ENCODE measurements at regions not wholly inside any gene's neighbourhood (a gene's known extent, or its start where the extent isn't known, plus 50 kb on each side); places are given as distances from the start of the nearest gene placed in this dataset.

- Histone ChIP-seq H3K4me3 (ENCODE audit: low read depth in 1 of 2, low read length in 2 of 2) (no peak overlapping the region), H3K9ac (ENCODE audit: low read depth in 1 of 2, low read length in 2 of 2) (no peak overlapping the region), H3K36me3 (ENCODE audit: control insufficient read depth in 1 of 2, insufficient read depth in 2 of 2, low read length in 2 of 2) (no peaks in the 10 kb centered on the region), H3K27me3 (ENCODE audit: control insufficient read depth in 1 of 2, insufficient read depth in 2 of 2, low read length in 2 of 2) (no peaks in the 10 kb centered on the region), H3K27ac (ENCODE audit: low read depth, low read length) (no peak overlapping the region), H3K9me3 (ENCODE audit: control insufficient read depth in 1 of 2, low read length in 2 of 2) (no peaks in the 10 kb centered on the region), H3K4me1 (ENCODE audit: control insufficient read depth in 1 of 2, insufficient read depth in 2 of 2, low read length in 2 of 2) (peaks cover 12 to 21% of the 10 kb centered on the region in 2 donors)
Measured at GRCh38 chr1:38257374-38257773, 210.8 kb upstream of the POU3F1 start.

- no peak overlapping the region for H3K9ac ChIP-seq (ENCODE audit: low read depth in 1 of 2, low read length in 2 of 2)
- no peaks in the 10 kb centered on the region for H3K9me3 ChIP-seq (ENCODE audit: control insufficient read depth in 1 of 2, low read length in 2 of 2)
- no peaks in the 10 kb centered on the region for H3K27me3 ChIP-seq (ENCODE audit: control insufficient read depth in 1 of 2, insufficient read depth in 2 of 2, low read length in 2 of 2)
- peaks cover 12 to 17% of the 10 kb centered on the region in 2 donors for H3K4me1 ChIP-seq (ENCODE audit: control insufficient read depth in 1 of 2, insufficient read depth in 2 of 2, low read length in 2 of 2)
- no peak overlapping the region for H3K27ac ChIP-seq (ENCODE audit: low read depth, low read length)
- H3K36me3 ChIP-seq (ENCODE audit: control insufficient read depth in 1 of 2, insufficient read depth in 2 of 2, low read length in 2 of 2): no peaks in the 10 kb centered on the region
- no peak overlapping the region for H3K4me3 ChIP-seq (ENCODE audit: low read depth in 1 of 2, low read length in 2 of 2)
Measured at GRCh38 chr1:38256072-38256471, 209.5 kb upstream of the POU3F1 start.

- H3K9me3 ChIP-seq (ENCODE audit: control insufficient read depth in 1 of 2, low read length in 2 of 2): no peaks in the 10 kb centered on the region
- no peaks in the 10 kb centered on the region for H3K4me1 ChIP-seq (ENCODE audit: control insufficient read depth in 1 of 2, insufficient read depth in 2 of 2, low read length in 2 of 2)
- no peak overlapping the region for H3K27ac ChIP-seq (ENCODE audit: low read depth, low read length)
- no peaks in the 10 kb centered on the region for H3K36me3 ChIP-seq (ENCODE audit: control insufficient read depth in 1 of 2, insufficient read depth in 2 of 2, low read length in 2 of 2)
- H3K4me3 ChIP-seq (ENCODE audit: low read depth in 1 of 2, low read length in 2 of 2): no peak overlapping the region
- H3K9ac ChIP-seq (ENCODE audit: low read depth in 1 of 2, low read length in 2 of 2): no peak overlapping the region
- H3K27me3 ChIP-seq (ENCODE audit: control insufficient read depth in 1 of 2, insufficient read depth in 2 of 2, low read length in 2 of 2): no peaks in the 10 kb centered on the region
Measured at GRCh38 chr1:38253314-38253713, 206.7 kb upstream of the POU3F1 start.

- H3K27ac ChIP-seq (ENCODE audit: low read depth, low read length): no peak overlapping the region
- no peak overlapping the region for H3K9ac ChIP-seq (ENCODE audit: low read depth in 1 of 2, low read length in 2 of 2)
- peaks cover 16 to 22% of the 10 kb centered on the region in 2 donors for H3K4me1 ChIP-seq (ENCODE audit: control insufficient read depth in 1 of 2, insufficient read depth in 2 of 2, low read length in 2 of 2)
- no peaks in the 10 kb centered on the region for H3K27me3 ChIP-seq (ENCODE audit: control insufficient read depth in 1 of 2, insufficient read depth in 2 of 2, low read length in 2 of 2)
- H3K9me3 ChIP-seq (ENCODE audit: control insufficient read depth in 1 of 2, low read length in 2 of 2): no peaks in the 10 kb centered on the region
- H3K36me3 ChIP-seq (ENCODE audit: control insufficient read depth in 1 of 2, insufficient read depth in 2 of 2, low read length in 2 of 2): no peaks in the 10 kb centered on the region
- H3K4me3 ChIP-seq (ENCODE audit: low read depth in 1 of 2, low read length in 2 of 2): no peak overlapping the region
Measured at GRCh38 chr1:38250356-38250755, 203.8 kb upstream of the POU3F1 start.

GRCh38 chr1:38249001-38249400 is 202.4 kb upstream of the POU3F1 start:
- Histone ChIP-seq H3K4me3 (ENCODE audit: low read depth in 1 of 2, low read length in 2 of 2) (no peak overlapping the region), H3K36me3 (ENCODE audit: control insufficient read depth in 1 of 2, insufficient read depth in 2 of 2, low read length in 2 of 2) (no peaks in the 10 kb centered on the region), H3K9me3 (ENCODE audit: control insufficient read depth in 1 of 2, low read length in 2 of 2) (no peaks in the 10 kb centered on the region), H3K4me1 (ENCODE audit: control insufficient read depth in 1 of 2, insufficient read depth in 2 of 2, low read length in 2 of 2) (peaks cover 16 to 22% of the 10 kb centered on the region in 2 donors), H3K9ac (ENCODE audit: low read depth in 1 of 2, low read length in 2 of 2) (no peak overlapping the region), H3K27me3 (ENCODE audit: control insufficient read depth in 1 of 2, insufficient read depth in 2 of 2, low read length in 2 of 2) (no peaks in the 10 kb centered on the region), H3K27ac (ENCODE audit: low read depth, low read length) (no peak overlapping the region)

GRCh38 chr1:38246955-38247952 is 200.7 kb upstream of the POU3F1 start:
- Histone ChIP-seq H3K27ac (ENCODE audit: low read depth, low read length) (no peak overlapping the region), H3K9ac (ENCODE audit: low read depth in 1 of 2, low read length in 2 of 2) (no peak overlapping the region), H3K9me3 (ENCODE audit: control insufficient read depth in 1 of 2, low read length in 2 of 2) (no peaks in the 10 kb centered on the region), H3K36me3 (ENCODE audit: control insufficient read depth in 1 of 2, insufficient read depth in 2 of 2, low read length in 2 of 2) (no peaks in the 10 kb centered on the region), H3K4me1 (ENCODE audit: control insufficient read depth in 1 of 2, insufficient read depth in 2 of 2, low read length in 2 of 2) (peaks cover 22 to 32% of the 10 kb centered on the region in 2 donors), H3K4me3 (ENCODE audit: low read depth in 1 of 2, low read length in 2 of 2) (peak overlapping the region in 1 of 2 donors; percentile 34), H3K27me3 (ENCODE audit: control insufficient read depth in 1 of 2, insufficient read depth in 2 of 2, low read length in 2 of 2) (no peaks in the 10 kb centered on the region)

- Histone ChIP-seq H3K9ac (ENCODE audit: low read depth in 1 of 2, low read length in 2 of 2) (no peak overlapping the region), H3K27me3 (ENCODE audit: control insufficient read depth in 1 of 2, insufficient read depth in 2 of 2, low read length in 2 of 2) (no peaks in the 10 kb centered on the region), H3K9me3 (ENCODE audit: control insufficient read depth in 1 of 2, low read length in 2 of 2) (no peaks in the 10 kb centered on the region), H3K27ac (ENCODE audit: low read depth, low read length) (no peak overlapping the region), H3K4me3 (ENCODE audit: low read depth in 1 of 2, low read length in 2 of 2) (no peak overlapping the region), H3K36me3 (ENCODE audit: control insufficient read depth in 1 of 2, insufficient read depth in 2 of 2, low read length in 2 of 2) (no peaks in the 10 kb centered on the region), H3K4me1 (ENCODE audit: control insufficient read depth in 1 of 2, insufficient read depth in 2 of 2, low read length in 2 of 2) (peaks cover 22 to 32% of the 10 kb centered on the region in 2 donors)
Measured at GRCh38 chr1:38244218-38244845, 197.7 kb upstream of the POU3F1 start.

- H3K27ac ChIP-seq (ENCODE audit: low read depth, low read length): no peak overlapping the region
- no peak overlapping the region for H3K4me3 ChIP-seq (ENCODE audit: low read depth in 1 of 2, low read length in 2 of 2)
- no peaks in the 10 kb centered on the region for H3K9me3 ChIP-seq (ENCODE audit: control insufficient read depth in 1 of 2, low read length in 2 of 2)
- no peak overlapping the region for H3K9ac ChIP-seq (ENCODE audit: low read depth in 1 of 2, low read length in 2 of 2)
- no peaks in the 10 kb centered on the region for H3K36me3 ChIP-seq (ENCODE audit: control insufficient read depth in 1 of 2, insufficient read depth in 2 of 2, low read length in 2 of 2)
- H3K4me1 ChIP-seq (ENCODE audit: control insufficient read depth in 1 of 2, insufficient read depth in 2 of 2, low read length in 2 of 2): peaks cover 22 to 32% of the 10 kb centered on the region in 2 donors
- no peaks in the 10 kb centered on the region for H3K27me3 ChIP-seq (ENCODE audit: control insufficient read depth in 1 of 2, insufficient read depth in 2 of 2, low read length in 2 of 2)
Measured at GRCh38 chr1:38243106-38243505, 196.5 kb upstream of the POU3F1 start.

GRCh38 chr1:38242506-38242905 is 195.9 kb upstream of the POU3F1 start:
- Histone ChIP-seq H3K9ac (ENCODE audit: low read depth in 1 of 2, low read length in 2 of 2) (no peak overlapping the region), H3K27ac (ENCODE audit: low read depth, low read length) (no peak overlapping the region), H3K9me3 (ENCODE audit: control insufficient read depth in 1 of 2, low read length in 2 of 2) (no peaks in the 10 kb centered on the region), H3K27me3 (ENCODE audit: control insufficient read depth in 1 of 2, insufficient read depth in 2 of 2, low read length in 2 of 2) (no peaks in the 10 kb centered on the region), H3K4me3 (ENCODE audit: low read depth in 1 of 2, low read length in 2 of 2) (no peak overlapping the region), H3K4me1 (ENCODE audit: control insufficient read depth in 1 of 2, insufficient read depth in 2 of 2, low read length in 2 of 2) (peaks cover 18 to 26% of the 10 kb centered on the region in 2 donors), H3K36me3 (ENCODE audit: control insufficient read depth in 1 of 2, insufficient read depth in 2 of 2, low read length in 2 of 2) (no peaks in the 10 kb centered on the region)

GRCh38 chr1:38241594-38242334 is 195.2 kb upstream of the POU3F1 start:
- Histone ChIP-seq H3K4me1 (ENCODE audit: control insufficient read depth in 1 of 2, insufficient read depth in 2 of 2, low read length in 2 of 2) (peaks cover 10 to 19% of the 10 kb centered on the region in 2 donors), H3K4me3 (ENCODE audit: low read depth in 1 of 2, low read length in 2 of 2) (no peak overlapping the region), H3K9ac (ENCODE audit: low read depth in 1 of 2, low read length in 2 of 2) (no peak overlapping the region), H3K27ac (ENCODE audit: low read depth, low read length) (no peak overlapping the region), H3K36me3 (ENCODE audit: control insufficient read depth in 1 of 2, insufficient read depth in 2 of 2, low read length in 2 of 2) (no peaks in the 10 kb centered on the region), H3K9me3 (ENCODE audit: control insufficient read depth in 1 of 2, low read length in 2 of 2) (no peaks in the 10 kb centered on the region), H3K27me3 (ENCODE audit: control insufficient read depth in 1 of 2, insufficient read depth in 2 of 2, low read length in 2 of 2) (no peaks in the 10 kb centered on the region)
